Erythroblast (primary cell): ENCODE measurements at regions not wholly inside any gene's neighbourhood (a gene's known extent, or its start where the extent isn't known, plus 50 kb on each side); places are given as distances from the start of the nearest gene placed in this dataset.

Source experiments
- GATA1 ChIP-seq: IDR thresholded peaks from 2 replicates; pipeline ENCODE4 v1.6.1; 2011; ENCODE audit warnings: low read depth, mild to moderate bottlenecking, control low read depth, low read length, moderate library complexity
- POLR2A ChIP-seq: IDR thresholded peaks from 2 replicates; pipeline ENCODE4 v1.6.1; 2011; ENCODE audit warnings: mild to moderate bottlenecking, low read length

DNA sequence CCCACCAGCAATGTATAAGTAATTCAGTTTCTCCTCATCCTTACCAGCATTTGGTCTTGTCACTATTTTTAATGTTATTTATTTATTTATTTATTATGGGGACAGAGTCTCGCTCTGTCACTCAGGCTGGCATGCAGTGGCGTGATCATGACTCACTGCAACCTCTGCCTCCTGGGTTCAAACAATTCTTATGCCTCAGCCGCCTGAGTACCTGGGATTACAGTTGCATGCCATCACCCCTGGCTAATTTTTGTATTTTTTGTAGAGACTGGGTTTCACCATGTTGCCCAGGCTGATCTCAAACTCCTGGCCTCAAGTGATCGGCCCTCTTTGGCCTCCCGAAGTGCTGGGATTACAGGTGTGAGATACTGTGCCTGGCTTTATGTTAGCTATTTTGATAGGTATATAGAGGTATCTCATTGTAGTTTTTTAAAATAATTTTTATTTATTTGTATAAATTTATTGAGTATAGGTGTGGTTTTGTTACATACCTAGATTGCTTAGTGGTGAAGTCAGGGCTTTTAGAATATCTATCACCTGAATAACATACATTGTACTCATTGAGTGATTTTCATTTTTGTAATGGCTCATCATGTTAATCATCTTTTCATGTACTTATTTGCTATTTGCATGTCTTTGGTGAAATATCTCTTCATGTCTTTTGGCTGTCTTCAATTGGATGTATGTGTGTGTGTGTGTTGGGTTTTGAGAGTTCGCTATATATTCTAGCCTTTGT is 53.3 kb downstream of the TANC2 start:
- TF ChIP-seq POLR2A, result no peak
- TF ChIP-seq GATA1, result no peak
